HG03521 (cell line): ENCODE measurements at regions not wholly inside any gene's neighbourhood (a gene's known extent, or its start where the extent isn't known, plus 50 kb on each side); places are given as distances from the start of the nearest gene placed in this dataset.
"Not testable (repeated sequence)": the region's sequence is repeated elsewhere in the genome, so short reads cannot be mapped to it uniquely, and the experiment has no call there.

Source experiments
- ATAC-seq: cut with Tn5 transposase; IDR thresholded peaks from one replicate; pipeline ENCODE4 v1.9.1; 2021; ENCODE audit warnings: mild to moderate bottlenecking, moderate library complexity; ENCODE audit not compliant: unreplicated experiment

DNA sequence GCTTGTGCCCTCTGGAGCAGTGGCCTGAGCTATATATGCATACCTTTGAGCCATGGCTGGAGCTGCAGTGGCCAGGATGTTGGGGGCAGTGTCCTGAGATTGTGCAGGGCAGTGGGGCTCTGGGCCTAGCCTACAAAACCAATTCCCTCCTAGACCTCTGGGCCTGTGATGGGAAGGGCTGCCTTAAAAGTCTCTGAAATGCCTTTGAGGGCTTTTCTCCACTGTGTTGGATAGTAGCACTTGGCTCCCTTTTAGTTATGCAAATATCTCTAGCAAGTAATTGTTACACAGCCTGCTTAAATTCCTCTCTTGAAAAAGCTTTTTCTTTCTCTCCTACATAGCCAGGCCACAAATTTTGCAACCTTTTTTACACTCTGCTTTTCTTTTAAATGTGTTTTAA is 426.4 kb downstream of the ACTR3B start:
- ATAC-seq, result no peak

DNA sequence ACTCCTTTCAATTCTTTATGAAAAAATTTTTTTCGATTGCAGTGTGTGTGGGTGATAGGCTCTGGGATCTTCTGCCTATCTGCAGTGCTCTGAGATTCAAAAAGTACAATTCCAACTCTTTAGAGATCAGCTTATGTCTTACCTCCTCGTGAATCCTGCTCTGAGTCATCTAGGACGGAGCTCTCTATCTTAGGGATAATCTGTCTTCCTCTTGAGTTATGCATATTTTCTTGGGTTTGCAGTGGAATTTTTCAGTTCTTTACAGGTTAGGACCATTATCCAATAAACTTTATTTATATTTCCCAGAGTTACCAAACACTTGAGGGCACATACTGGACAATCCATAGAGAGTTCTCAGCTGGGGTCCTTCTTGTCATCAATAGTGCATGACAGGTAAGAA is 428.6 kb downstream of the ACTR3B start:
- ATAC-seq, result no peak

DNA sequence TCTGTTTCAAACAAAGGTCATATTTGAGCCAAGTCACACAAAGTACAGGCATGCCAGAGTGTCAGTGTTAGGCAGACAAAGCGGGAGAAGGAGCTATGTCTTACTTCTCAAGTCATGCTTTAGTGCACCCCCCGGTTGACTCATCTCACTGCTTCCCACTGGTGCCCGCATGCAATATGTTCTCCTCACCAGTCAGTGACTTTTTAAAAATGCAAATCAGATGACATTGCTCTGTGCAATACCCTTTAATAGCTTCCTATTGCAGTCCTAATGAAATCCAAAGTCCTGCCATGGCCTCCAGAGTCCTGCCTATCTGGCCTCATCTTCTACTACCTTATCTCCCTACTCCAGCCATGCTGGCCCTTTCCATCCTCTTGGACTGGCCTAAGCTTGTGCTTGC is 429.1 kb downstream of the ACTR3B start:
- ATAC-seq, result no peak

DNA sequence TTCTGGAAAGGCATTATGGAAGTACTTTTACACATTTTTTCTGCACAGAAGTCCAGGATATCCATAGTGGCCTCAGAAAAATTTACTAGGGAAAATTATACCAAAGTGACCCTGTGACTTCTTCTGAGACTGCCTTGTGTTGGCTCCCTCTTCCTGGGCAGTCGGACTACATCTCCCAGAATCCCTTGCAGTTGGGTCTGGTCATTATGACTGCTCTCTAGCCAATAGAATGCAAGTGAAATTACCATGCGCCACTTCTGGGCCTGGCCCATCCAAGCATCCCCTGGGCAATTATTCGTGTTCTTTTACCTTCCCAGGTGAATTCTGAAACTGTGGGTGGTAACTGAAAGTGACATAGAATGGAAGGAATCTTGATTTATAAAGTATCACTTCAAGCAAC is 430.9 kb downstream of the ACTR3B start:
- ATAC-seq, result peak; percentile 65

DNA sequence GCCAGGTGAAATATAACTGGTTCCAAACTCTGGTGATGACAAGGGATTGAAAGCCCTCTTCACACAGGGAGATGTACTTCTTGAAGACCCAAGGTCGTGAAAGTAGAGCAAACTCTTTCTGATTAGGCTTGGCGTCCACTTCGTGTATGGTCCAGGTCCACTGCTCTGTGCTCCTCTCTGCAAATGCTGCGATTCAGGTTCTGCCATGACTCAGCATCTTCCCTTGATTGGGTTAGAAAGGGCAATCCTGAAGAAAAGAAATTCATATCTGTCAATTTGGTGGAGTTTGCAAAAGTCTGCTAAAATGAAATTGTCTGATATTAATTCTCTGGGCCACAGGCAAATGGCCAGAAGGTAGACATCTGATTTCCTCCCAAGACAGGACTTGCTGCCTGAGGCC is 431.4 kb downstream of the ACTR3B start:
- no peak for ATAC-seq

DNA sequence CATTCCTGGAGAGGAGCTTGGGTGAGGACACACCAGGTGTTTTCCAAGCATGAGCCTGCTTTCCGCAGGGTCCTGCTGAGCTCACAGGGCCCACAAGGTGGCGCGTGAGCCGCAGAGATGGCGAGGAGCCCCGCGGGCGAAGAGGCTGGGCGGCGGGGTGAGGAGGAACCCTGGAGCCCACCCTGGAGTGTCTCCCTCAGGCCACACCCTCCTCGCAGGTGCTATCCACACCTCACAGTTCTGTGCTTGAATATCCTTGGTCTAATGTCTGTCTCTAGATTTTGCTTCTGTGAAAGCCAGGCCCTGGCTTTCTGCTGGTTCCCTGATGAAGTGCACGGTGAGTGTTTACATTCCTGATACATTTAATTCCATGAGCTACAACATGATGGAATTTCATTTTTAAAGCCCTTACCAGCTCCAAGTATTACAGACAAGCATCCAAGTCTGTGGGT is 433.6 kb downstream of the ACTR3B start:
- ATAC-seq, result peak; percentile 53

DNA sequence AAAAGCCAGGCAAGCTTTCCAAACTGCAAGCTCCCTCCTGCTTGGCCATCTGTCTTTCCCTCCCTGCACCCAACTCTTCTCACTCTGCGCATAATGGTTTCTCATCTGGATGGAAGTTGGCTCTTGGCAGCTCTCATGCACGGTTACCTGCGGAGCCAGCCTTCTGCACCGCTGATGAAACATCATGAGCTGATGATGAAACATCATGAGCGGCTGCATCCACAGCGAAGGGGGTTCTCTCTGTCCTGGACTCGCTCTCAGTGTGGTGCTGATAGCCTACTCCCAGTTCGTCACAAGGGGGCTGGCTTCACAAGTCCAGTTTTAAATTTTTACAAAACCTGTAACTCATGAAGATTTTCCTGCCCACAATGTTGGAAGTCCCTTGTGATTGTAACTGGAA is 457.5 kb downstream of the ACTR3B start:
- no peak for ATAC-seq

DNA sequence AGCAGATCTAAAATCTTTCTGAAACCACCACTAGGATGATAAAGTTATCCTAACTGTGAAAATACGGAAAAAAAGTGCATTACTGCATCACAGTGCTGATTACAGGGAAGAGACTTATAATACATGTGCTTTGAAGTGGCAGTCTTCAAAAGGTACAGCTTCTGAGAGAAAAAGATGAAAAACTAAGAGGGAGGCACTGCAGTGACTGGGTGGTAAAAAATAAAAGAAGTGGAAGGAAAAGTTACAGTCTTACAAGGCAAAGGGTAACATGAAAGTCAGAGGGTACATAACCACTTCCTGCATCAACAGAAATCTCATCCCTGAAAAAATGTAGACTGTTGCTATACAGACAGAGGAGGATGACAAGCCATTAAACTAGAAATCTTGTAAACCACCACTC is 465.3 kb downstream of the ACTR3B start:
- no peak for ATAC-seq

DNA sequence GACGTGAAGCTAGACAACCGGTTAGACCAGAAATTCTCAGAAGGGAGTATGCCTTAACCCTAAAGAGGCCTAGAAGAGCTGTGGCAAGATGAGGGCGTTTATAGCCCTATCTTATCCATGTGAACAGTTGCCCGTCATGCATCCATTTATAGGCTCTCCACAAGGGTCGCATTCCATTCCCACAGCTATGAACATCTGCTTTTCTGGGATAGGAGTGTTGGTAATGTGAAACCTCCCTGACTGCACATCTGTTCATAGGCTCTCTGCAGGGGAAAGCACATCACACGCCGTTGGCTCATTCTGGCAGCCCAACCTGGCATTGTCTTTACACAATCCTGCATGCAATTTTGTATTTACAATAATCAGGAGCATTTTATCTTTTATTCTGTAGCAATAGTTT is 485.6 kb downstream of the ACTR3B start:
- ATAC-seq, result not testable (repeated sequence)

DNA sequence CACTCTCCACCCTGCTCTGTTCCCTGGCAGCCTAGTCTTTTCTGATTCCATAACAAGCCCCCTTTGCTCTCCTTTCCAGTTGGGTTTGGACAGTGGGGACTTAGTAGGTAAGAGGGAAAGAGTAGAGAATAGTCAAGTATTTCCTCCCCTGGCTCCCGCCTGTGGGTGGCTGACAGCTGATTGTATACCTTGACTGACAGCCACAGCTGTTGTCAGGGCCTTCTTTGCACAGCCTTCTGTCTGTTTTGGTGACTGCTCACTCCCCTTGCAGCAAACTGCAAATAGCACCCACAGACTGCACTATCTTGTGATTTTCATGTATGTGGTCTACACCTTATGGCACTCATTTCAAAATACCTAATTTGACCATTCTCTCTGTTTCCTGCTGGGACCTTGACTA is 486.3 kb downstream of the ACTR3B start:
- no peak for ATAC-seq

DNA sequence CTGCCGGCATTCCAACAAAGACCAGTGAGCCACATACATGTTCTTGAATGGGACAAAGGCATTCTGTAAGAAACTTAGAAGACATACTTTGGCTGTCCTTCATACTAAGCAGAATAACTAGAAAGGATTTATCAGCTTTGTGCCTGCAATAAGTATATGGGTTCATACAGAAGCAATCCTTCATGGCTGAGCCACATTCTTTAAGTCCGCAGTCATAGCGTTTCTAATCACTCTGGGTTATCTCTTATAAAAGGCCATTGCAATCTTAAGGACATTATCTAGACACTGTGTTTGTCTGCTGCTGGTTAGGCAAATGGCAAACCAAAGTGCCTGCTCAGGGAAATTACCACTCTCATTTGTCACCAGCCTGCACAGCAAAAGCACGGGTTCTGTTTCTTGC is 488.4 kb downstream of the ACTR3B start:
- no peak for ATAC-seq

DNA sequence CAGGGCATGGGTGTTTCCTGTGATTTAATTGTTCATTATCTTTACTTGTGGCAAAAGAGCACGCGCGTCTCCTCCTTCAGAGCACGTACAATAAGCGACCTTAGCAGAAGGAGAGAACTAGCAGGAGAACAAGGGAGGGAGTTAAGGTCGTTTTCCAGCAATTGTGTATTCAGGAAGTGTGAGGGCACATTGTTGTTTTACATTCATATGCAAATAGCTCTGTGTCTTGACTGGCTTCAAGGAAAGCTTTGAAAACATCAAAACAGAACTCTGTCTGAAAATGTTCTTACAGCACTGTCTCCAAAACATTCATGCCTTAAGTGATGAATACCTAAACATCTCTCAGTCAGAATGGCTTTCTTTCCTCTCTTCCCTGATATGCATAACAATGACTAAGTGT is 499.1 kb downstream of the ACTR3B start:
- ATAC-seq, result no peak

DNA sequence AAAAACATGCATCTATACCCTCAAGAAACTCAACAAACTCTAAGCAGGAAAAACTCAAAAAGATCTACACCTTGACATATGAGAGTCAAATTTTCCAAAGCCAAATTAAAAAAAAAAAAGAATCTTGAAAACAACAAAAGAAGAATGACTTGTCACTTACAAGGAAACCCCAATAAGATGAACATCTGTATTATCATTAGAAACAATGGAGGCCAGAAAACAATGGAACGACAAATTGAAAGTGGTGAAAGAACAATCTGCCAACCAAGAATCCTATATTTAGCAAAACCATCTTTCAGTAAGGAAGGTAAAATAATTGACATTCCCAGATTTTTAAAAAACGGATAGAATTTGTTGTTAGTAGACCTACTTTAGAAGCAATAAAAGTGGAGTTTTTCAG is 516.8 kb downstream of the ACTR3B start:
- ATAC-seq, result no peak

DNA sequence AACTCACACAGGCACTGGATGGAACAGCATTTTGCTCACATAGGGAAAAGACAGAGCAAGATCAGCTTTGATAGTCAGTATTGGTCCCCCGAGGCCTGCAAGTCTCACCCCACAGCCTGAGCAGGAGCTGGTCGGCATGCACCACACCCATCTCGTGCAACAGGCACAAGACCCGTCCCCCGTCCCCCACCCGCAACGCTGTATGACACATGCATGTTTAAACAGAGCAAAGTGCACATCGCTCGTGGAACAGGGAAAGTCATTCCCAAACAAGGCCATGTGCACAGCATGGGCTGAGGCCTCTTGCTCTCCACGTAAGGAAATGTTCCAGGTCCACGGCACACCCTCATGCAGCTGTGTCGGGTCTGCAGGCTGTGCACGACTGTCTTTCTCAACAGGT is 527.2 kb downstream of the ACTR3B start:
- no peak for ATAC-seq

DNA sequence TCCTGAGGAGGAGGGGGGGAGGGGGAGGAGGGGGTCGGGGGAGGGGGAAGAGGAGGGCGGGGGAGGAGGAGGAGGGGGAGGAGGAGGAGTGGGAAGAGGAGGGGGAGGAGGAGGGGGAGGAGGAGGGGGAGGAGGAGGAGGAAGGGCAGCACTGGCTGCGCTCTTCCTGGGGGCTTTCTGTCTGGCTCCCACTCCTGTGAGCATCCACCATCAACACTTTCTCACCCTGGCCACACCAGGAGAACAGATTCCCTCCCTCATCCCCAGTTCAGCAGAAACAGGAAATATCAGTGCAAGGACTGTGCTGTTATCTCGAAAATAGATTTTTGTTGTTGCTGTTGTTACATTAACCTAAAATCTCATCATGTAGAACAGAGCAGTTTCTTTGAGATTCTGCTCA is 530.5 kb downstream of the ACTR3B start:
- no peak for ATAC-seq

DNA sequence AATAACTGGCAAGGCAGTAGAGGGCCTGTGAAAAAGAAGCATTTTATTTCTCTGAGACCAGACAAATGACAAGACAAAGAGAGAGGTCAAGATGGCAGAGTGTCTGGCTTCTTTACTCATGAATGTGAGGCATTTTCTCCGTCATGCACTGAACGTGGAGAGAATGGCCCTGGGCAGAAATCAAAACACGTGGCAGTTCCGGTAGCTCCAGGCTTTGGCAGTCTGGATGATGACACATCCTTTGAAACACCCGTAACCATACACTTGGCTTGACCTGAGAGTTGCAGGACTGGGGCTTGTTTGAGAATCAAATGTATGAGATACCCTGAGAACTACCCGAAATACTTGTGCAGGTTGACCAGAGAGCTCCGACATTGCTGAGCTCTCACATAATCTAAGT is 537.6 kb downstream of the ACTR3B start:
- ATAC-seq, result no peak

DNA sequence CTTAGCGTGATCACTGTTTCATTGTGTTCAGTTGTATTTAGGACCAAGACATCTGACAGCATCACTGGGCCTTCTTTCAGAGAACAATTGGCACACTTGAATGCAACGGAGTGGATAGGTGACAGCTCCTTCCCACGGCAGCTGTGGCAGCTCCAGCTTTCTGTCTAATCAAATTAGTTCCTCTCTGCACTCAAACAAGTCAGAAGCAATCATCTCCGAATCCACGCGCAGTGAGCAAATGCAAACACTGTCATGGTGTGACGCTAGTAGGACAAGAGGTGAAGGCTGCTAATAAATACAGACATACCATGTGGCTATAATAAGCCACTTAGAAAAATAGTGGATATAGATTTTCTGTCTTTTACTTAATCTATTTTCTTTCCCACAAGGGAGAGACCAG is 542.4 kb downstream of the ACTR3B start:
- ATAC-seq, result no peak

DNA sequence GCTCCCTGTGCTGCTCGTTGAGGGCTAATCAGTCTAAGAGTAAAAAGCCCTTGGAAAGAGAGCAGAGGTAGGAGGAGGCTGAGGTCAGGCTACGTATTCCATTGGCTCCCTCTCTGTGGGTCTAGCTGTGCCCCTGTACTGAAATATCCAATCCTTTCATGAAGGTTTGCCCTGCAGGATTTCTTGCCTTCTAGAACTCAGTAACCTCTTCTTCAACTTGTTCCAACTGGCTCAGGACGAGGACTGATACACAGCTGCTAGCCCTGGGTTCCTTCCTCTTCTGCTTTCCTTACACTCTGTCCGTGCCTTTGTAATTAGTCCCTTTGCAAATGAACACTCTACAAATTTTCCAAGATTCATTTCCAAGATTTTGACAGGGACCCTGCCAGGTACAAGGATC is 560.5 kb downstream of the ACTR3B start:
- ATAC-seq, result no peak

DNA sequence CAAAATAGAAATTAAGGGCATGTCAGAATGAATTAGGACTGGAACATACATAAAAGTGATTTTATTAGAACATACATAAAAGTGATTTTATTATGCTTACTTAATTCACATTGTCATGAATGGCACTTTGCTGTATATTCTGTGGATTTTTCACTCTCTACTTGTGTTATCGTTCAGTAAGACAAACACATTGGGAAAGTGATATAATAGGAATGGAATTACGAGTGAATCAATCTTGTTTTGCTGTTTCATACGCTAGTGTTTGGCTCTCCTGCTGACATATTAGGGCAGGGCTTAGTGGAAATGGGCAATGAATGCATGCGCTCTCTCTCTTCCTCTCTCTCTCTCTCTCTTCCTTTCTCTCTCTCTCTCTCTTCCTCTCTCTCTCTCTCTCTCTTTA is 561.1 kb downstream of the ACTR3B start:
- no peak for ATAC-seq

DNA sequence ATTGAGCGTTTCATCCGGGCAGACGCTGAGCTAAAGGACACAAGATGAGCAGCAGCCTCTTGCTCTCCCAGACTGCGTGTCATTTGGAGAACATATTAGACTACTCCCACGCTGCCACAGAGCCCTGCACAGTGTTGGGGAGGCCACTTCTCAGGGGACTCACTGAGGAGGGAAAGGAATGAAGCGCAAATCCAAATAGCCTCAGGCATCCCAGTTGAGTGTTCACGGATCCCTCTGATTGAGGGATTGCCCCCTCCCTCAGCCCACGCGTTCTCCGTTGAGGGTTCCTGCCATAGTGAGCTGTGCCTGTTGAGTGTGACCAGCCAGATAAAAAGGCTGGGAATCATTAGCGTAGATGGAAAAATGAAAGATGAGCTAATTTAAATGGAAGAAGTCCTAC is 563.4 kb downstream of the ACTR3B start:
- no peak for ATAC-seq

DNA sequence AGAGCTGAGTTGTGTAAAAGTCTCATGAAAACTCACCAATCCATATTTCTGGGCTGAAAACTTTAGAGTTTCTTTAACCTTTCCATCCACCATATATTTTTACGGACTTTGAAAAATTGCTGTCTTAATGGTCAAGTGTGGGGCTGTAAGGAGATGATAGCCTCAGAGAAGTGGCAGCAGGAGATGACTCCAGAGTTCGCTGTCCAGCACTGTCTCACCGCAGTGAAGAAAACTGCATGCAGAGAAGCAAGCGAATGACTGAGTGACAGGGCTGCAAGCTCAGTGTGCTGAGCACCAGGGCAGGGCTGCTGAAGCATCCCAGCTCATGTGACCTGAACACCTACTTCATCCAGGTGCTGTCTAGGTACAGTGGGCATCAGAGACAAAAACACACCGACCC is 564.5 kb downstream of the ACTR3B start:
- ATAC-seq, result no peak

DNA sequence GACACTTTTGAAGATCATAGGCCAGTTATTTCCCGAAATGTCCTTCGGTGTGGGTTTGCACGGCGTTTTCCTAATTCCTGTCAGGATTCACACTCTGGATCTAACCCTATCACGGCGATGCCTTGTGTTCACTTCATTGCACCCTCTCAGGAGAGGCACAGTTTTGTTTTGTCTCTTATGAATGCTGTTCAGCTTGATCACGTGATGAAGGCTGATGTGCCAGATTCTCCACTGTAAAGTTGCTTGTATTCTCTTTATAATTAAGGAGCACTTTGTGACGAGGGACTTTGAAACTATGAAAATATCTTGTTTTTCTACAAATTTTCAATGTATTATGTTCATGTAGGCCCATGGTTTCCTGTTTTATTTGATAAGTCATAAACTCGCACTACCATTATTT is 568.1 kb downstream of the ACTR3B start:
- ATAC-seq, result no peak

DNA sequence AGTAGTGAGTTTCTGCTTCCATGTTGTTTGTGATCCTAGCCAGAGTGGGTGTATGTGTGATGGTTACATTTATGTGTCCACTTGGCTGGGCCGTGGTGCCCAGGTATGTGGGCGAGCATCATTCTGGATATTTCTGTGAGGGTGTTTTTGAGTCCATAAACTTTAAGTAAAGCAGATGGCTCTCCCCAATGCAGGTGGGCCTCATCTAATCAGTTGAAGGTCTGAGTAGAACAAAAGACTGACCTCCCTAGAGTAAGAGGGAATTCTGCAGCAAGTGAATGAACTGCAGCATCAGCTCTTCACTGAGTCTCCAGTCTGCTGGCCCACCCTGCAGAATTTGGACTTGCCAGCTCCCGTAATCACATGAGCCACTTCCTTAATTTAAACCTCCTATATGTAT is 571.9 kb downstream of the ACTR3B start:
- no peak for ATAC-seq

DNA sequence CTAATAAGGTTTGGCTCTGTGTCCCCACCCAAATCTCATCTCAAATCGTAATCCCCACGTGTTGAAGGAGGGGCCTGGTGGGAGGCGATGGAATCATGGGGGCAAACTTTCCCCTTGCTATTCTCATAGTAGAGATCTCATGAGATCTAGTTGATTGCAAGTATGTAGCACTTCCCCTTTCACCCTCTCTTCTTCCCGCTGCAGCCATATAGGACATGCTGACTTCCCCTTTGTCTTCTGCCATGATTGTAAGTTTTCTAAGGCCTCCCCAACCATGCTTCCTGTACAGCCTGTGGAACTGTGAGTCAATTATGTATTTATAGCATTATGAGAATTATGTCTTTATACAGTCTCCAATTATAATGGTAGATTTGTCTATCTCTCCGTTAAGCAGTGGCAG is 594.5 kb downstream of the ACTR3B start:
- ATAC-seq, result no peak
